ENCODE measurements at regions not wholly inside any gene's neighbourhood (a gene's known extent, or its start where the extent isn't known, plus 50 kb on each side); places are given as distances from the start of the nearest gene placed in this dataset.

- DNase-seq, result no peak
- no peak for TF ChIP-seq GATA1 (IDR thresholded peaks at IDR 0.05; ENCODE audit: low read depth, low read length)
- no peak for TF ChIP-seq POLR2A (IDR thresholded peaks at IDR 0.05; ENCODE audit: low read length)
Measured at GRCh38 chr17:22462461-22462860, 770.1 kb downstream of the KCNJ18 start.

- TF ChIP-seq GATA1 (IDR thresholded peaks at IDR 0.05; ENCODE audit: low read depth, low read length), result no peak
- no peak for TF ChIP-seq POLR2A (IDR thresholded peaks at IDR 0.05; ENCODE audit: low read length)
- no peak for DNase-seq
Measured at GRCh38 chr17:22463110-22463850, 771.0 kb downstream of the KCNJ18 start.

- DNase-seq, result no peak
- no peak for TF ChIP-seq GATA1 (IDR thresholded peaks at IDR 0.05; ENCODE audit: low read depth, low read length)
- TF ChIP-seq POLR2A (IDR thresholded peaks at IDR 0.05; ENCODE audit: low read length), result no peak
Measured at GRCh38 chr17:22464041-22464440, 771.7 kb downstream of the KCNJ18 start.

- no peak for DNase-seq
- TF ChIP-seq POLR2A (IDR thresholded peaks at IDR 0.05; ENCODE audit: low read length) (no peak), GATA1 (IDR thresholded peaks at IDR 0.05; ENCODE audit: low read depth, low read length) (no peak)
Measured at GRCh38 chr17:22467720-22468119, 775.4 kb downstream of the KCNJ18 start.

- TF ChIP-seq GATA1 (IDR thresholded peaks at IDR 0.05; ENCODE audit: low read depth, low read length) (no peak), POLR2A (IDR thresholded peaks at IDR 0.05; ENCODE audit: low read length) (no peak)
- DNase-seq, result no peak
Measured at GRCh38 chr17:22469101-22469880, 777.0 kb downstream of the KCNJ18 start.

- no peak for DNase-seq
- TF ChIP-seq GATA1 (IDR thresholded peaks at IDR 0.05; ENCODE audit: low read depth, low read length) (no peak), POLR2A (IDR thresholded peaks at IDR 0.05; ENCODE audit: low read length) (no peak)
Measured at GRCh38 chr17:22469941-22470340, 777.6 kb downstream of the KCNJ18 start.

- DNase-seq, result no peak
- TF ChIP-seq POLR2A (IDR thresholded peaks at IDR 0.05; ENCODE audit: low read length), result no peak
- TF ChIP-seq GATA1 (IDR thresholded peaks at IDR 0.05; ENCODE audit: low read depth, low read length), result no peak
Measured at GRCh38 chr17:22470411-22471175, 778.3 kb downstream of the KCNJ18 start.

- TF ChIP-seq GATA1 (IDR thresholded peaks at IDR 0.05; ENCODE audit: low read depth, low read length) (no peak), POLR2A (IDR thresholded peaks at IDR 0.05; ENCODE audit: low read length) (no peak)
- DNase-seq, result no peak
Measured at GRCh38 chr17:22484826-22485225, 792.5 kb downstream of the KCNJ18 start.

GRCh38 chr17:22490399-22490798 lies 798.1 kb downstream of the KCNJ18 start:
- TF ChIP-seq POLR2A (IDR thresholded peaks at IDR 0.05; ENCODE audit: low read length), result no peak
- no peak for TF ChIP-seq GATA1 (IDR thresholded peaks at IDR 0.05; ENCODE audit: low read depth, low read length)
- no peak for DNase-seq

- DNase-seq, result no peak
- no peak for TF ChIP-seq POLR2A (IDR thresholded peaks at IDR 0.05; ENCODE audit: low read length)
- no peak for TF ChIP-seq GATA1 (IDR thresholded peaks at IDR 0.05; ENCODE audit: low read depth, low read length)
Measured at GRCh38 chr17:22492331-22492730, 800.0 kb downstream of the KCNJ18 start.

GRCh38 chr17:22496450-22496849 lies 804.1 kb downstream of the KCNJ18 start:
- TF ChIP-seq GATA1 (IDR thresholded peaks at IDR 0.05; ENCODE audit: low read depth, low read length) (no peak), POLR2A (IDR thresholded peaks at IDR 0.05; ENCODE audit: low read length) (no peak)
- DNase-seq, result no peak

GRCh38 chr17:22503322-22503899 lies 811.1 kb downstream of the KCNJ18 start:
- no peak for TF ChIP-seq POLR2A (IDR thresholded peaks at IDR 0.05; ENCODE audit: low read length)
- no peak for TF ChIP-seq GATA1 (IDR thresholded peaks at IDR 0.05; ENCODE audit: low read depth, low read length)
- no peak for DNase-seq

- TF ChIP-seq POLR2A (IDR thresholded peaks at IDR 0.05; ENCODE audit: low read length), result no peak
- TF ChIP-seq GATA1 (IDR thresholded peaks at IDR 0.05; ENCODE audit: low read depth, low read length), result no peak
- no peak for DNase-seq
Measured at GRCh38 chr17:22505660-22506059, 813.3 kb downstream of the KCNJ18 start.

GRCh38 chr17:22506231-22506630 lies 813.9 kb downstream of the KCNJ18 start:
- TF ChIP-seq GATA1 (IDR thresholded peaks at IDR 0.05; ENCODE audit: low read depth, low read length) (no peak), POLR2A (IDR thresholded peaks at IDR 0.05; ENCODE audit: low read length) (no peak)

More at GRCh38 chr17:22506231-22506630, 813.9 kb downstream of the KCNJ18 start:
- no peak for DNase-seq
